Erythroblast (primary cell): ENCODE measurements at regions not wholly inside any gene's neighbourhood (a gene's known extent, or its start where the extent isn't known, plus 50 kb on each side); places are given as distances from the start of the nearest gene placed in this dataset.

ENCODE experiments used
- DNase-seq, 2 experiments: peaks; one replicate each; lab custom pipeline; 2025; lab: John Stamatoyannopoulos, UW
- GATA1 ChIP-seq: IDR thresholded peaks from 2 replicates; pipeline ENCODE4 v1.6.1; 2011; ENCODE audit warnings: low read depth, mild to moderate bottlenecking, control low read depth, low read length, moderate library complexity
- POLR2A ChIP-seq: IDR thresholded peaks from 2 replicates; pipeline ENCODE4 v1.6.1; 2011; ENCODE audit warnings: mild to moderate bottlenecking, low read length

GRCh38 chr11:45565446-45565988, 99.9 kb downstream of the CHST1 start:
- no peak for TF ChIP-seq POLR2A
- no peak for TF ChIP-seq GATA1
- DNase-seq = no peak

- no peak for TF ChIP-seq POLR2A
- TF ChIP-seq GATA1 = no peak
- DNase-seq = peak in 1 of 2 experiments; percentile 11
Observed at GRCh38 chr11:45563810-45564209, 101.6 kb downstream of the CHST1 start.

- TF ChIP-seq POLR2A (no peak), GATA1 (no peak)
- no peak for DNase-seq
Observed at GRCh38 chr11:45563171-45563570, 102.3 kb downstream of the CHST1 start.

GRCh38 chr11:45560913-45561281, 104.5 kb downstream of the CHST1 start:
- no peak for DNase-seq
- no peak for TF ChIP-seq POLR2A

- TF ChIP-seq POLR2A (no peak), GATA1 (no peak)
Observed at GRCh38 chr11:45560155-45560912, 105.1 kb downstream of the CHST1 start.

GRCh38 chr11:45556851-45557707, 108.3 kb downstream of the CHST1 start:
- TF ChIP-seq POLR2A = no peak
- TF ChIP-seq GATA1 = no peak
- peak; percentile 18 to 23 for DNase-seq

More at GRCh38 chr11:45560155-45560912, 105.1 kb downstream of the CHST1 start:
- DNase-seq = no peak

- no peak for TF ChIP-seq GATA1
- no peak for TF ChIP-seq POLR2A
- no peak for DNase-seq
Observed at GRCh38 chr11:45554230-45554967, 111.0 kb downstream of the CHST1 start.

GRCh38 chr11:45553383-45553936, 112.0 kb downstream of the CHST1 start:
- DNase-seq = peak in 1 of 2 experiments; percentile 8
- TF ChIP-seq GATA1 (no peak), POLR2A (no peak)

- TF ChIP-seq POLR2A = no peak
- TF ChIP-seq GATA1 = no peak
- DNase-seq = no peak
Observed at GRCh38 chr11:45551191-45551713, 114.2 kb downstream of the CHST1 start.

- TF ChIP-seq POLR2A (no peak), GATA1 (no peak)
- no peak for DNase-seq
Observed at GRCh38 chr11:45549257-45549656, 116.2 kb downstream of the CHST1 start.

GRCh38 chr11:45546366-45546765, 119.1 kb downstream of the CHST1 start:
- TF ChIP-seq GATA1 = no peak
- TF ChIP-seq POLR2A = no peak
- no peak for DNase-seq

GRCh38 chr11:45544826-45545225, 120.6 kb downstream of the CHST1 start:
- TF ChIP-seq POLR2A (no peak), GATA1 (no peak)
- DNase-seq = no peak

GRCh38 chr11:45543808-45544422, 121.5 kb downstream of the CHST1 start:
- TF ChIP-seq POLR2A (no peak), GATA1 (no peak)

More at GRCh38 chr11:45543808-45544422, 121.5 kb downstream of the CHST1 start:
- DNase-seq = peak; percentile 12 to 25
